ENCODE measurements at regions not wholly inside any gene's neighbourhood (a gene's known extent, or its start where the extent isn't known, plus 50 kb on each side); places are given as distances from the start of the nearest gene placed in this dataset.

DNA sequence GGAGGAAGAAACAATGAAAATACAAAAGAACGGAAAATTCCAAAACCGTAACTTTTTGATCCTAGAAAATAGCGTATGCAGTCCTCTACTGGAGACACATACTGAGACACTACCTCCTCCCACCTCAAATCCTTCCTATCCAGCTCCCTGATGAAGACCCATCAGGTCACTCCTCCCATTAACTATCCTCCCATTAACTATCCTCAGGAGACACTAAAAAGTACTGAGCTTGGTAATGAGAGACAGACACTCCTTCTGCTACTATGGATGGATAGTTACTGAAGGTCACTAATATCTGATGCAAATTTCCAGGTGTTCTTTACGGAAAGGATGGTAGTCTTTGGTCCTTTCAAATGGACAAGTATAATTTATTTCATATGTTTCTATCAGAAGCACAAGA, 237.5 kb upstream of the BLID start:
- TF ChIP-seq, protein P1, sequence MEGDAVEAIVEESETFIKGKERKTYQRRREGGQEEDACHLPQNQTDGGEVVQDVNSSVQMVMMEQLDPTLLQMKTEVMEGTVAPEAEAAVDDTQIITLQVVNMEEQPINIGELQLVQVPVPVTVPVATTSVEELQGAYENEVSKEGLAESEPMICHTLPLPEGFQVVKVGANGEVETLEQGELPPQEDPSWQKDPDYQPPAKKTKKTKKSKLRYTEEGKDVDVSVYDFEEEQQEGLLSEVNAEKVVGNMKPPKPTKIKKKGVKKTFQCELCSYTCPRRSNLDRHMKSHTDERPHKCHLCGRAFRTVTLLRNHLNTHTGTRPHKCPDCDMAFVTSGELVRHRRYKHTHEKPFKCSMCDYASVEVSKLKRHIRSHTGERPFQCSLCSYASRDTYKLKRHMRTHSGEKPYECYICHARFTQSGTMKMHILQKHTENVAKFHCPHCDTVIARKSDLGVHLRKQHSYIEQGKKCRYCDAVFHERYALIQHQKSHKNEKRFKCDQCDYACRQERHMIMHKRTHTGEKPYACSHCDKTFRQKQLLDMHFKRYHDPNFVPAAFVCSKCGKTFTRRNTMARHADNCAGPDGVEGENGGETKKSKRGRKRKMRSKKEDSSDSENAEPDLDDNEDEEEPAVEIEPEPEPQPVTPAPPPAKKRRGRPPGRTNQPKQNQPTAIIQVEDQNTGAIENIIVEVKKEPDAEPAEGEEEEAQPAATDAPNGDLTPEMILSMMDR (IDR thresholded peaks at IDR 0.05): no peak
- no peak for TF ChIP-seq POLR2A (IDR thresholded peaks at IDR 0.05)

All from body of pancreas (tissue), 4 donors.